AG08396 (cell line): ENCODE measurements at regions not wholly inside any gene's neighbourhood (a gene's known extent, or its start where the extent isn't known, plus 50 kb on each side); places are given as distances from the start of the nearest gene placed in this dataset.

Experiments used
- DNase-seq: peaks from one replicate; pipeline ENCODE4 v3.0.0; 2012; ENCODE audit warnings: low spot score, mixed read lengths

- DNase-seq: no peak
Observed at GRCh38 chr1:36542024-36542961, 59.6 kb upstream of the CSF3R start.

- no peak for DNase-seq
Observed at GRCh38 chr1:36540056-36540455, 57.3 kb upstream of the CSF3R start.

GRCh38 chr1:36539526-36539925, 56.8 kb upstream of the CSF3R start:
- no peak for DNase-seq

- DNase-seq: no peak
Observed at GRCh38 chr1:36537991-36538390, 55.3 kb upstream of the CSF3R start.

- DNase-seq: no peak
Observed at GRCh38 chr1:36537190-36537768, 54.6 kb upstream of the CSF3R start.

GRCh38 chr1:36536727-36537126, 54.0 kb upstream of the CSF3R start:
- no peak for DNase-seq

GRCh38 chr1:36534711-36535412, 52.1 kb upstream of the CSF3R start:
- no peak for DNase-seq

- no peak for DNase-seq
Observed at GRCh38 chr1:36533897-36534296, 51.2 kb upstream of the CSF3R start.

- DNase-seq: no peak
Observed at GRCh38 chr1:36532810-36533401, 50.2 kb upstream of the CSF3R start.
